IMR-90 (cell line): ENCODE measurements at regions not wholly inside any gene's neighbourhood (a gene's known extent, or its start where the extent isn't known, plus 50 kb on each side); places are given as distances from the start of the nearest gene placed in this dataset.

Source experiments
- ATAC-seq: fragments of 200-7000 bp; cut with Tn5 transposase; 2 replicates; pipeline ENCODE4 v1.9.1; 2020; ENCODE audit warnings: low read depth, mild to moderate bottlenecking, moderate library complexity
- BruUV-seq: library from RNA; stranded (reverse); fragments of 400-500 nt; replicated peaks from 2 replicates; lab custom pipeline; 2021; lab: Mats Ljungman, UMichigan
- CTCF ChIA-PET: fragments of 300-600 bp; formaldehyde crosslinking; extraction: SDS; loops from one replicate; lab custom pipeline; 2021; ENCODE audit warnings: antibody characterized with exemption; lab: Yijun Ruan, JAX
- POLR2A ChIA-PET: fragments of 300-600 bp; sonication (Branson Sonifier 250); formaldehyde crosslinking; loops from one replicate; lab custom pipeline; 2022; ENCODE audit warnings: antibody characterized with exemption; ENCODE audit not compliant: unreplicated experiment; lab: Charles Lee
- DNase-seq: peaks from one replicate; pipeline ENCODE4 v3.0.0; 2013
- H2AFZ ChIP-seq: replicated peaks from 2 replicates; pipeline ENCODE3; 2013; ENCODE audit warnings: low read length, mild to moderate bottlenecking; ENCODE audit not compliant: poor library complexity
- H2AK5ac ChIP-seq: 2 replicates; pipeline ENCODE4 v1.6.1; 2013; ENCODE audit warnings: low read depth, low read length, inconsistent platforms
- H2AK9ac ChIP-seq: replicated peaks from 2 replicates; pipeline ENCODE3; 2013; ENCODE audit warnings: mild to moderate bottlenecking, low read depth, low read length, moderate library complexity; ENCODE audit not compliant: poor library complexity
- H2BK120ac ChIP-seq: 2 replicates; pipeline ENCODE4 v1.6.1; 2013; ENCODE audit warnings: low read depth, low read length, inconsistent platforms
- H2BK15ac ChIP-seq: 3 replicates; pipeline ENCODE4 v1.6.1; 2013; ENCODE audit warnings: low read depth, low read length, inconsistent platforms
- H2BK20ac ChIP-seq: 2 replicates; pipeline ENCODE4 v1.6.1; 2013; ENCODE audit warnings: low read depth, mild to moderate bottlenecking, inconsistent platforms, low read length, moderate library complexity
- H2BK5ac ChIP-seq: 2 replicates; pipeline ENCODE4 v1.6.1; 2013; ENCODE audit warnings: mild to moderate bottlenecking, low read depth, low read length, inconsistent platforms; ENCODE audit not compliant: poor library complexity, severe bottlenecking
- H3K14ac ChIP-seq: replicated peaks from 2 replicates; pipeline ENCODE4 v1.6.1; 2013; ENCODE audit warnings: low read depth, low read length, inconsistent platforms
- H3K18ac ChIP-seq: 2 replicates; pipeline ENCODE4 v1.6.1; 2013; ENCODE audit warnings: low read depth, low read length, control low read depth
- H3K23ac ChIP-seq: 2 replicates; pipeline ENCODE4 v1.6.1; 2013; ENCODE audit warnings: low read depth, low read length, inconsistent platforms
- H3K27ac ChIP-seq: 2 replicates; pipeline ENCODE4 v1.5.1; 2013; ENCODE audit warnings: mild to moderate bottlenecking, control low read depth, low read length; ENCODE audit not compliant: insufficient read depth
- H3K27me3 ChIP-seq: 2 replicates; pipeline ENCODE4 v1.6.1; 2013; ENCODE audit warnings: low read length; ENCODE audit not compliant: control insufficient read depth, insufficient read depth
- H3K36me3 ChIP-seq: 2 replicates; pipeline ENCODE4 v1.6.1; 2013; ENCODE audit warnings: low read length, mixed read lengths; ENCODE audit not compliant: control insufficient read depth, insufficient read depth
- H3K4ac ChIP-seq: 2 replicates; pipeline ENCODE4 v1.6.1; 2013; ENCODE audit warnings: low read depth, low read length, inconsistent platforms
- H3K4me1 ChIP-seq: 2 replicates; pipeline ENCODE4 v1.6.1; 2013; ENCODE audit warnings: low read length, mixed read lengths; ENCODE audit not compliant: control insufficient read depth, insufficient read depth
- H3K4me2 ChIP-seq: 2 replicates; pipeline ENCODE4 v1.6.1; 2013; ENCODE audit warnings: low read depth, mild to moderate bottlenecking, control low read depth, low read length, moderate library complexity
- H3K4me3 ChIP-seq: 2 replicates; pipeline ENCODE4 v1.5.1; 2013; ENCODE audit warnings: low read depth, mild to moderate bottlenecking, control low read depth, low read length, moderate library complexity; ENCODE audit not compliant: insufficient read depth
- H3K56ac ChIP-seq: 2 replicates; pipeline ENCODE4 v1.6.1; 2013; ENCODE audit warnings: low read length, inconsistent platforms; ENCODE audit not compliant: insufficient read depth; ENCODE audit errors: extremely low read depth
- H3K79me1 ChIP-seq, 2 experiments: 2 replicates each; pipeline ENCODE4 v1.6.1; 2013; ENCODE audit warnings: low read length in 2 of 2, inconsistent platforms in 1 of 2, low read depth in 1 of 2
- H3K9ac ChIP-seq: 2 replicates; pipeline ENCODE4 v1.6.1; 2013; ENCODE audit warnings: low read depth, low read length, control low read depth
- H3K9me1 ChIP-seq: 2 replicates; pipeline ENCODE4 v1.6.1; 2013; ENCODE audit warnings: low read length, inconsistent platforms; ENCODE audit not compliant: insufficient read depth
- H3K9me3 ChIP-seq: 2 replicates; pipeline ENCODE4 v1.6.1; 2013; ENCODE audit warnings: low read length; ENCODE audit not compliant: control insufficient read depth, insufficient read depth
- H4K20me1 ChIP-seq: 2 replicates; pipeline ENCODE4 v1.6.1; 2013; ENCODE audit warnings: low read length, inconsistent platforms; ENCODE audit not compliant: insufficient read depth
- H4K5ac ChIP-seq: 2 replicates; pipeline ENCODE4 v1.6.1; 2013; ENCODE audit warnings: mild to moderate bottlenecking, low read depth, low read length, control low read depth
- H4K8ac ChIP-seq, 2 experiments: 2 replicates each; pipeline ENCODE4 v1.6.1; 2013; ENCODE audit warnings: low read depth in 2 of 2, low read length in 2 of 2, control low read depth in 1 of 2, inconsistent platforms in 1 of 2
- H4K91ac ChIP-seq: 2 replicates; pipeline ENCODE4 v1.6.1; 2013; ENCODE audit warnings: low read depth, low read length, inconsistent platforms; ENCODE audit not compliant: insufficient read depth
- BHLHE40 ChIP-seq: fragments of 150-350 bp; IDR thresholded peaks from 2 replicates; pipeline ENCODE4 v1.6.1; 2016; ENCODE audit warnings: mild to moderate bottlenecking, low read depth, low read length
- MAFK ChIP-seq: IDR thresholded peaks from 2 replicates; pipeline ENCODE4 v1.6.1; 2012; ENCODE audit warnings: low read depth, low read length, improper control_type of control experiment
- MAZ ChIP-seq: IDR thresholded peaks from 2 replicates; pipeline ENCODE4 v1.6.1; 2012; ENCODE audit warnings: low read depth, mild to moderate bottlenecking, low read length, improper control_type of control experiment, moderate library complexity, borderline replicate concordance
- NFE2L2 ChIP-seq: fragments of 150-350 bp; IDR thresholded peaks from 2 replicates; pipeline ENCODE4 v1.6.1; 2016; ENCODE audit warnings: low read depth, mild to moderate bottlenecking, low read length
- RAD21 ChIP-seq: IDR thresholded peaks from 2 replicates; pipeline ENCODE4 v1.6.1; 2012; ENCODE audit warnings: low read length, improper control_type of control experiment
- RCOR1 ChIP-seq: IDR thresholded peaks from 2 replicates; pipeline ENCODE4 v1.6.1; 2012; ENCODE audit warnings: mild to moderate bottlenecking, low read length, improper control_type of control experiment; ENCODE audit not compliant: insufficient replicate concordance
- RFX5 ChIP-seq: IDR thresholded peaks from 2 replicates; pipeline ENCODE4 v1.8.0; 2012; ENCODE audit warnings: low read depth, mild to moderate bottlenecking, low read length, moderate library complexity
- WGBS, 2 experiments: methylation state at CpG; one replicate each; pipeline versions ENCODE4 v1.1.5 to v1.1.7; 2013; ENCODE audit warnings: missing lambda C conversion rate in 2 of 2; ENCODE audit not compliant: insufficient read length in 1 of 2; ENCODE audit errors: extremely low coverage in 2 of 2; 5-methylcytosine and 5-hydroxymethylcytosine counted together
- dilution Hi-C: fragments of 300-500 bp; cut with HindIII; formaldehyde crosslinking; loops from one replicate; pipeline ENCODE4 v1.14.3; 2018; ENCODE audit warnings: low sequenced_read_pairs; ENCODE audit not compliant: unreplicated experiment
- in situ Hi-C: fragments of 300-500 bp; cut with MboI; formaldehyde crosslinking; loops from 3 replicates; pipeline ENCODE4 v1.14.3; 2019; ENCODE audit warnings: low sequenced_read_pairs, inconsistent platforms, mixed read lengths
- intact Hi-C: fragments of 100-400 bp; cut with micrococcal nuclease; formaldehyde crosslinking; loops from 2 replicates; pipeline ENCODE4 v1.10.0; 2022
- TF ChIP-seq, protein P1 (sequence below): fragments of 150-350 bp; IDR thresholded peaks from 2 replicates; pipeline ENCODE4 v1.6.1; 2017; ENCODE audit warnings: mild to moderate bottlenecking, antibody characterized with exemption, low read length, low read depth

- no CpG with 5 or more reads among the region's 1 CpG for WGBS, 2 experiments
These were observed 1057.9 kb upstream of the DIAPH2 start for GRCh38 chrX:95626748-95627147.

More at GRCh38 chrX:95626748-95627147, 1057.9 kb upstream of the DIAPH2 start:
- Histone ChIP-seq H3K14ac (no peak overlapping the region), H2BK5ac (no peak overlapping the region), H2BK20ac (no peak overlapping the region), H2BK120ac (no peak overlapping the region), H3K9ac (no peak overlapping the region), H3K4me3 (no peak overlapping the region), H3K56ac (no peak overlapping the region), H3K79me1 (no peaks in the 10 kb centered on the region), H2AK9ac (no peak overlapping the region), H3K36me3 (no peaks in the 10 kb centered on the region), H4K5ac (no peak overlapping the region), H4K20me1 (no peaks in the 10 kb centered on the region), H4K8ac (no peak overlapping the region), H3K4me1 (no peaks in the 10 kb centered on the region), H3K9me1 (no peaks in the 10 kb centered on the region), H3K18ac (no peak overlapping the region), H3K4ac (no peak overlapping the region), H2BK15ac (no peak overlapping the region), H3K4me2 (no peak overlapping the region), H3K27ac (no peak overlapping the region), H3K9me3 (peaks cover 5% of the 10 kb centered on the region), H2AFZ (no peak overlapping the region), H4K91ac (no peak overlapping the region), H3K27me3 (no peaks in the 10 kb centered on the region), H3K23ac (no peak overlapping the region), H2AK5ac (no peak overlapping the region)
- ChIA-PET POLR2A (no interaction called here), CTCF (no interaction called here)
- DNase-seq = no peak
- no peak for ATAC-seq
- in situ Hi-C loops (no loop called here), dilution Hi-C loops (no loop called here), intact Hi-C loops (no loop called here)
- no peak for TF ChIP-seq RFX5
- no peak for TF ChIP-seq MAZ
- no peak for TF ChIP-seq NFE2L2
- no peak for TF ChIP-seq RAD21
- no peak for TF ChIP-seq BHLHE40
- no peak for TF ChIP-seq RCOR1
- no peak for TF ChIP-seq MAFK
- TF ChIP-seq, protein P1, sequence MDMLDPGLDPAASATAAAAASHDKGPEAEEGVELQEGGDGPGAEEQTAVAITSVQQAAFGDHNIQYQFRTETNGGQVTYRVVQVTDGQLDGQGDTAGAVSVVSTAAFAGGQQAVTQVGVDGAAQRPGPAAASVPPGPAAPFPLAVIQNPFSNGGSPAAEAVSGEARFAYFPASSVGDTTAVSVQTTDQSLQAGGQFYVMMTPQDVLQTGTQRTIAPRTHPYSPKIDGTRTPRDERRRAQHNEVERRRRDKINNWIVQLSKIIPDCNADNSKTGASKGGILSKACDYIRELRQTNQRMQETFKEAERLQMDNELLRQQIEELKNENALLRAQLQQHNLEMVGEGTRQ = no peak
- no TSS peak for BruUV-seq
